ENCODE measurements at regions not wholly inside any gene's neighbourhood (a gene's known extent, or its start where the extent isn't known, plus 50 kb on each side); places are given as distances from the start of the nearest gene placed in this dataset.

GRCh38 chr14:27148143-27148542 lies 550.3 kb upstream of the NOVA1 start:
- H3K27me3 ChIP-seq, result no peaks in the 10 kb centered on the region
- H3K4me3 ChIP-seq (ENCODE audit: low read depth, low read length), result no peak overlapping the region
- no peaks in the 10 kb centered on the region for H3K36me3 ChIP-seq
- TF ChIP-seq CTCF (IDR thresholded peaks at IDR 0.05; ENCODE audit: low read depth, low read length), result no peak
- no peak for DNase-seq
- no peaks in the 10 kb centered on the region for H3K9me3 ChIP-seq
- no peaks in the 10 kb centered on the region for H3K4me1 ChIP-seq

- Histone ChIP-seq H3K4me1 (no peaks in the 10 kb centered on the region), H3K27me3 (no peaks in the 10 kb centered on the region), H3K9me3 (no peaks in the 10 kb centered on the region), H3K36me3 (no peaks in the 10 kb centered on the region), H3K4me3 (ENCODE audit: low read depth, low read length) (no peak overlapping the region)
- no peak for TF ChIP-seq CTCF (IDR thresholded peaks at IDR 0.05; ENCODE audit: low read depth, low read length)
- DNase-seq, result no peak
Observed at GRCh38 chr14:27164139-27164538, 566.3 kb upstream of the NOVA1 start.

- DNase-seq, result no peak
- H3K4me1 ChIP-seq, result no peaks in the 10 kb centered on the region
- H3K9me3 ChIP-seq, result no peaks in the 10 kb centered on the region; the same call in 1 of the 2 replicates
- no peak overlapping the region for H3K4me3 ChIP-seq (ENCODE audit: low read depth, low read length)
- H3K36me3 ChIP-seq, result no peaks in the 10 kb centered on the region
- no peak for TF ChIP-seq CTCF (IDR thresholded peaks at IDR 0.05; ENCODE audit: low read depth, low read length)
- H3K27me3 ChIP-seq, result no peaks in the 10 kb centered on the region
Observed at GRCh38 chr14:27175489-27175888, 577.7 kb upstream of the NOVA1 start.

GRCh38 chr14:27181333-27181732 lies 583.5 kb upstream of the NOVA1 start:
- peak; percentile 8 for DNase-seq
- H3K36me3 ChIP-seq, result no peaks in the 10 kb centered on the region
- H3K4me1 ChIP-seq, result no peaks in the 10 kb centered on the region
- no peak for TF ChIP-seq CTCF (IDR thresholded peaks at IDR 0.05; ENCODE audit: low read depth, low read length)
- no peak overlapping the region for H3K4me3 ChIP-seq (ENCODE audit: low read depth, low read length)
- H3K27me3 ChIP-seq, result no peaks in the 10 kb centered on the region
- H3K9me3 ChIP-seq, result no peaks in the 10 kb centered on the region

GRCh38 chr14:27184427-27184826 lies 586.6 kb upstream of the NOVA1 start:
- TF ChIP-seq CTCF (IDR thresholded peaks at IDR 0.05; ENCODE audit: low read depth, low read length), result no peak
- H3K9me3 ChIP-seq, result no peaks in the 10 kb centered on the region

GRCh38 chr14:27186048-27186447 lies 588.2 kb upstream of the NOVA1 start:
- Histone ChIP-seq H3K9me3 (no peaks in the 10 kb centered on the region), H3K27me3 (no peaks in the 10 kb centered on the region), H3K4me1 (no peaks in the 10 kb centered on the region), H3K4me3 (ENCODE audit: low read depth, low read length) (no peak overlapping the region), H3K36me3 (no peaks in the 10 kb centered on the region)
- TF ChIP-seq CTCF (IDR thresholded peaks at IDR 0.05; ENCODE audit: low read depth, low read length), result no peak
- DNase-seq, result no peak

More at GRCh38 chr14:27184427-27184826, 586.6 kb upstream of the NOVA1 start:
- H3K27me3 ChIP-seq, result no peaks in the 10 kb centered on the region
- no peaks in the 10 kb centered on the region for H3K4me1 ChIP-seq
- H3K36me3 ChIP-seq, result no peaks in the 10 kb centered on the region
- DNase-seq, result no peak
- H3K4me3 ChIP-seq (ENCODE audit: low read depth, low read length), result no peak overlapping the region
